Dendritic cell treated with granulocyte-macrophage colony-stimulating factor and Interleukin-4, amounts not matched to agents 40 ng/mL and 50 ng/mL, for 4 days (primary cell): ENCODE measurements at regions not wholly inside any gene's neighbourhood (a gene's known extent, or its start where the extent isn't known, plus 50 kb on each side); places are given as distances from the start of the nearest gene placed in this dataset.

Experiments used
- H3K27ac Mint-ChIP-seq: one replicate; pipeline ENCODE4 v1.8.0; 2022; ENCODE audit warnings: mild to moderate bottlenecking, mixed read lengths
- H3K27me3 Mint-ChIP-seq: one replicate; pipeline ENCODE4 v1.8.0; 2022; ENCODE audit warnings: mild to moderate bottlenecking, mixed read lengths
- H3K36me3 Mint-ChIP-seq: one replicate; pipeline ENCODE4 v1.8.0; 2022; ENCODE audit warnings: low read depth, mixed read lengths
- H3K4me1 Mint-ChIP-seq: one replicate; pipeline ENCODE4 v1.8.0; 2022; ENCODE audit warnings: low read depth, mixed read lengths
- H3K4me3 Mint-ChIP-seq: one replicate; pipeline ENCODE4 v1.8.0; 2022; ENCODE audit warnings: mild to moderate bottlenecking, moderate library complexity, mixed read lengths
- H3K9me3 Mint-ChIP-seq: one replicate; pipeline ENCODE4 v1.8.0; 2022; ENCODE audit warnings: mixed read lengths
- intact Hi-C: fragments of 100-400 bp; cut with micrococcal nuclease; formaldehyde crosslinking; loops from one replicate; pipeline ENCODE4 v1.15.0; 2022

DNA sequence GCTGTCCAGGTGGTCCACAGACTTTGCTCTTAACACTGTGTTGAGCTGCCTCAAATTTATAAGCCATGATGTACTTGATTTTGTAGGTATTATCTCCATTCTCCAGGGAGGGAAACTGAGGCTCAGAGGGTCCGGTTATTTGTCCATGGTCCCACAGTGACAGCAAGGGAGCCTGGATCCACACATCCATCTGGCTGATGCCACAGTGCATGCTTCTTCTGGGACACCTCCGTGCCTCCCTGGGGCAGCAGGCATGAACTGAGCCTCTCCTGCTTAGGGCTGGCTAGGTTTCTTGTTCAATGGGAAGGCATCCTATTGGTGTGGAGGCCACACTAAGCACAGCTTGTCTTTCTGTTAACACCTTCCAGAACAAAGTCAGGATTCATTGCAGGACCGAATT, 317.3 kb downstream of the AJAP1 start:
- Mint-ChIP-seq H3K4me3 (no peak overlapping the region), H3K27me3 (no peaks in the 10 kb centered on the region), H3K36me3 (no peaks in the 10 kb centered on the region), H3K27ac (no peak overlapping the region), H3K9me3 (no peaks in the 10 kb centered on the region), H3K4me1 (no peaks in the 10 kb centered on the region)
- intact Hi-C loops, result no loop called here

DNA sequence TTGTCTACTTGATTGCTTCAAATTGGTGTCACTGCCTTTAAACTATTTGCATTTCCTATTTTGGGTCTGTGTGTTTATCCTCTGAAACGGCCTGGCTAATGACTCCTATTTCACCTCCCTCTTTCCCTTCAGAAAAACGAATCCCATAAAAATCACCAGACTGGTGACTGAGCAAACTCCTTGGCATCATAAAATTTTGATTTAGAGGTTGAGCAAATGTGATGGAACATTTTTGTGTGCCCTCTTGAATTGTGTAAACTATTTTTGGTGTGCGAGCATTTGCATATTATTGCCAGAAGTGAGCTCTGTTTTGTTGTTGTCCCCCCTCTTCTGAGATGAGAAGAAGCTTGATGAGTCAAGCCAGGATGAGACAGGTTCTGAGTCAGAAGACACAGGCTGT, 316.1 kb downstream of the AJAP1 start:
- no peaks in the 10 kb centered on the region for H3K9me3 Mint-ChIP-seq
- intact Hi-C loops, result no loop called here
- no peaks in the 10 kb centered on the region for H3K4me1 Mint-ChIP-seq
- no peaks in the 10 kb centered on the region for H3K36me3 Mint-ChIP-seq
- H3K27ac Mint-ChIP-seq, result no peak overlapping the region
- no peaks in the 10 kb centered on the region for H3K27me3 Mint-ChIP-seq
- no peak overlapping the region for H3K4me3 Mint-ChIP-seq

DNA sequence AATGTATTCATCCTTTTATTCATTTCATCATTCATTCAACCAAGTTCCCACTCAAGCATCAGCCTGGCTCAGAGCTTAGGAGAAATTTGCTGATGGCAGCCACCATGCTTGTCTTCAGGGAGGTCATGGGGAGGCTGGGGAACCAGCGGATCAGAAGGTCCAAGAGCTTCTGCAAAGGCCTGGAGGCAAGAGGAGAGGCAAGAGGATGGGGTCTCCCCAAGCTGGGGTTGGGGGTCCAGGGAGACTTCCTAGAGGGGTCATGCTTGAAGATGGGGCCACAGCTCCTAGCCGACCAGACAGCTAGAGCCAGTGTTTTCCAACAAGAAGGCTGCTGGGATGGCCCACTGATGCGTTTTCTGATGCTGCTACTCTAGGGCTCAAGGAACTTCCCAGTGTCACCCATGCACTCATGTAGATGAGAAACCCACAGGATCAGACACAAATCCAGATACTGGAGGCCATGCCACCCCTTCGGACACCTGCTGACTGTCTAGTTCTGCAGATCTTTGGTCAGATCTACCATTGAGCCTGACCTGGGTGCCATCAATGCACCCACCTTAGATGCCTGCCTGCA, 315.2 kb downstream of the AJAP1 start:
- intact Hi-C loops, result no loop called here
- Mint-ChIP-seq H3K36me3 (no peaks in the 10 kb centered on the region), H3K4me3 (no peak overlapping the region), H3K27ac (no peak overlapping the region), H3K27me3 (no peaks in the 10 kb centered on the region), H3K9me3 (no peaks in the 10 kb centered on the region), H3K4me1 (no peaks in the 10 kb centered on the region)

DNA sequence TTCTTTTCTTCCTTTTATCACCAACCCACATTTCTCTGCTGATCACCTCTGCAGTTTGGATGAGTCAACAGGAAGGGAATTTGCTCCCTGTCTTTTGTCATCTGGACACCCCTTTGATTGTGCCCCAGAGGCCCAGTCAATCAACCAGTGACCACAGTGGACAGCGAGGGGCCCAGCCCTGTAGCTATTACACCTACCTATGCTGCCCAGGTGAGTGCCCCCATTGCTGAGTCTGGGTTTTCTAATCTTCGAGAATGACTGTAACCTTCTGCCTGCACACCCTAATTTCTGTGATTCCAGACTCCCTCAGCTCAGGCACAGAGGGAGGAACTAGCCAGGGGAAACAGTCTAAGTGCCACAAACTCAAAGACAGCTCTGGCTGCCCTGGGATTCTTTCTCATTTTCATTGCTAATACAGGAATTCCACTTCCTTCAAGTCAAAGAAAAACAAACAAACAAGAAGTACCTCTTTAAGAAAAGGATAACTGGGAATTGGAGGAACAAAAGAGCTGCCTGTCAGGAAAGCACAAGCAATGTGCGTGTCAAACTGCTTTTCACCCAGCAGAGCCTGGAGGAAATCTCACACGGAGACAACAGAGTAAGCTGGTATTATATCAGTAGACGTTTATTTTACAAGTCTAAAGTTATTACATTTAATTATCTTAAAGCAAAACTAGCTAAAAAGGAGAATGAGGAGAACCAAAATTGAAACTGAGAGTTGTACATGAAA, 311.1 kb downstream of the AJAP1 start:
- Mint-ChIP-seq H3K9me3 (no peaks in the 10 kb centered on the region), H3K27me3 (no peaks in the 10 kb centered on the region), H3K27ac (no peak overlapping the region), H3K4me3 (no peak overlapping the region), H3K4me1 (no peaks in the 10 kb centered on the region), H3K36me3 (no peaks in the 10 kb centered on the region)
- intact Hi-C loops, result no loop called here

DNA sequence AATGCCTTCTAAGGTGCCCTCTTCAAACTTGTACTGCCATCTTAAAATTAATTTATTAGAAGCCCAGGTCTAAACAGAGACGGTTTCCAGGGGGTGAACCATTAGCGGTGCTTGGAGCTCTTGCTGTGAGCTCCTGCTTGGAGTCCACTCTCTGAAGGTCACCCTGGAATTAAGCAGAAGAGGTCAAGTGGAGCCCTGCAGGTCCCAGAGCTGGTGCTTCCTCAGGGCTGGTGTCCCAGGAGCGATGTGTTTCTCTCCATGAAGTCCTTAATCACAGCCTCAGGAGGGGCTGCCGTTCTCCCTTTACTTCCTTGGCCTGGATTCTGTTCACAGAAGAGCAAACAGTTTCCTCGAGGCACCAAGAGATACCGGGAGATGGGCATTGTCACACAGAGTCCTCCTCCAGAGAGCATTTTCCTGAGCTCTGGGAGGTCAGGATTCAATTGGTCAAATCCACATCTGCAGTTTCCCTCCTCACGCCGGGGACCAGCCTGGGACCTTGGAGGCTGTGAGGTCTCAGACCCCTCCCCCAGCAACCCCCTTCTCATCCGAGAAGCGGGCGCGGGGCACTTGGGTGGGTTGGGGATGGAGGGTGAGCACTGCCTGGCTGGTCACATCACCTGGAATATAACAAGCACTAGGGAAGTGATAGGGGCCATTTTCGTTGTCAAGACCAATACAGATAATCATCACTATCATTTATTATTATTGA, 310.4 kb downstream of the AJAP1 start:
- H3K27me3 Mint-ChIP-seq, result no peaks in the 10 kb centered on the region
- H3K36me3 Mint-ChIP-seq, result no peaks in the 10 kb centered on the region
- H3K9me3 Mint-ChIP-seq, result no peaks in the 10 kb centered on the region
- H3K27ac Mint-ChIP-seq, result no peak overlapping the region
- no peaks in the 10 kb centered on the region for H3K4me1 Mint-ChIP-seq
- intact Hi-C loops, result no loop called here
- no peak overlapping the region for H3K4me3 Mint-ChIP-seq

- Mint-ChIP-seq H3K4me3 (no peak overlapping the region), H3K9me3 (no peaks in the 10 kb centered on the region), H3K27ac (no peak overlapping the region), H3K4me1 (no peaks in the 10 kb centered on the region), H3K36me3 (no peaks in the 10 kb centered on the region), H3K27me3 (no peaks in the 10 kb centered on the region)
- intact Hi-C loops, result no loop called here
Observed at GRCh38 chr1:4963251-4963650, 308.8 kb downstream of the AJAP1 start.

DNA sequence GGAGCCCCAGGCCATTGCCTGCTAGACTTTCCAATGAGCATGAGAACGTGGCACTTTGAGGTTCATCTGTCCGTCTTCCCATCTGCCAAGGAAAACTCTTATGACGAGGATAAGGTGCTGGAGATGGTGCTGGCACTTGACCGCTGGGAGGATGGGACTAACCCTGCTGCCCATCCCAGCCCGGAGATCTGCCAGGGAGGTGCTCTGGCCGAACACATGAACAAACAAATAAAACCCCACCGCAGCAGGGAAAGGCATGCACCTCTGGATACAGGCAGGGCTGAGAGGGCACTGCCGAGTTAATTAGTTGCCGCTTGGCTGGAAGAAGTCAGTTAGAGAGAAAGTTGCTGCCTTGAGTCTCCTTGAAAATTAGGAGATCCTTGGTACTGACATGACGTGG, 308.4 kb downstream of the AJAP1 start:
- no peak overlapping the region for H3K4me3 Mint-ChIP-seq

DNA sequence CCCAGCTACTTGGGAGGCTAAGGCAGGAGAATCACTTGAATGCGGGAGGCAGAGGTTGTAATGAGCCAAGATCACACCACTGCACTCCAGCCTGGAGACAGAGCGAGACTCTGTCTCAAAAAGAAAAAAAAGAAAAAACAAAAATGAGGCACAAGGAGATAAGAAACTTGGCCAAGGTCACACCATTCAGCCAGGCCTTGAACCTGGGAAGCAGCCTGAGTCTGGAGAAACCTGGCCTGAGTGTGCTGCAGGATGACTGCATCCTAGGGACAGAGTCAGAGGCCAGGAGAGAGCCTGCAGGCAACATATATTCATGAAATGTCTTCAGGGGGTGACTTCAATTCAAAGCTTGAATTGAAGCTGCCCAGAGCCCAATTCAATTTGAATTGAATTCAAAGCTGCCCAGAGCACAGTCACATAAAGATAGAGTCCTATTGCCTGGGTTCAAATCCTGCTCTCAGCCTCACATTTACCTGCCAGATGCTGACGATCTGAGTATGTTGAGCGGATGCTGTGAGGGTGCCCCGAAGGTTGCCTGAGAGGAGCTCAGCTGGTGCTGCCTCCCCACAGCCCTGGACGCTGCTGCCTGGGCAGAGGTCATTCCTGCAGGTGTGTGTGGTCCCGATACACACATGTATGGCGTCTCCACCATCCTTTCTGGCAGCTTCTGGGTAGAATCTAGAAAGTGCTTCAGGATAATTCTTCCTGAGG, 307.7 kb downstream of the AJAP1 start:
- Mint-ChIP-seq H3K4me3 (no peak overlapping the region), H3K36me3 (no peaks in the 10 kb centered on the region), H3K27me3 (no peaks in the 10 kb centered on the region), H3K9me3 (no peaks in the 10 kb centered on the region), H3K27ac (no peak overlapping the region), H3K4me1 (no peaks in the 10 kb centered on the region)
- intact Hi-C loops, result no loop called here

More for the DNA sequence above, 308.4 kb downstream of the AJAP1 start:
- Mint-ChIP-seq H3K9me3 (no peaks in the 10 kb centered on the region), H3K4me1 (no peaks in the 10 kb centered on the region), H3K27ac (no peak overlapping the region), H3K36me3 (no peaks in the 10 kb centered on the region), H3K27me3 (no peaks in the 10 kb centered on the region)
- intact Hi-C loops, result no loop called here

DNA sequence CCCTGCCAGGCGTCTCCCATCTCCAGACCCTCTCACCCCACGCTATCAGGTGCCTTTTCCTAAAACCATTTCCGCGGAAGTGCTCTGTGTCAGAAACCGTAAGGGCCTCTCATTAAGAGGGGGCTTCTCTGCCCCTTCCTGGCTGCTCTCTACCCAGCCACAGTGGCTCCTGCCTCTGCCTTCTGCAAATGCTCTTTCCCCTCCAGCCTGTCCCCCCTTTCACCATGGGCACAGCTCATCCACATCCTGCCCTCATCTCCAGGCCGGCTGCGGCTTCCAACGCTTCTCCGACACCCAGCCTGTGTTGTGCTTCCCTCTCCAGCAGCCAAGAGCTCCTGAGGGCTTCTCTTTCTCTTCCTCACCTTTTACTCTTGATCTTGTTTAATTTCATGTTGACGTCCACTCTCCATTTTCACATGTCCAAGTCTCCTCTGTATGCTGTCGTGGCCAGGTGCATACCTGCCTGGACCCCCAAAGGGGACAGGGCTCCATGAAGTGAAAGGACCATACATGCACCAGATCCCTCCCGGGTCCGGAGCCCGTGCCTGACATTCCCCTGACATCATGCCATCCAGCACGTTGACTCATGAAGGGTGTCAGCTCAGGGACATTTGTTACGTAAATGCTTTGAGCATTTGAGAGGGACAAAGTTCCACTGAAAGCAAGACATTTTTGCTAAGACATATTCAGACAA, 306.5 kb downstream of the AJAP1 start:
- no peaks in the 10 kb centered on the region for H3K4me1 Mint-ChIP-seq
- H3K9me3 Mint-ChIP-seq, result peaks cover 8% of the 10 kb centered on the region
- H3K36me3 Mint-ChIP-seq, result no peaks in the 10 kb centered on the region
- no peak overlapping the region for H3K27ac Mint-ChIP-seq
- no peaks in the 10 kb centered on the region for H3K27me3 Mint-ChIP-seq
- no peak overlapping the region for H3K4me3 Mint-ChIP-seq
- intact Hi-C loops, result no loop called here

DNA sequence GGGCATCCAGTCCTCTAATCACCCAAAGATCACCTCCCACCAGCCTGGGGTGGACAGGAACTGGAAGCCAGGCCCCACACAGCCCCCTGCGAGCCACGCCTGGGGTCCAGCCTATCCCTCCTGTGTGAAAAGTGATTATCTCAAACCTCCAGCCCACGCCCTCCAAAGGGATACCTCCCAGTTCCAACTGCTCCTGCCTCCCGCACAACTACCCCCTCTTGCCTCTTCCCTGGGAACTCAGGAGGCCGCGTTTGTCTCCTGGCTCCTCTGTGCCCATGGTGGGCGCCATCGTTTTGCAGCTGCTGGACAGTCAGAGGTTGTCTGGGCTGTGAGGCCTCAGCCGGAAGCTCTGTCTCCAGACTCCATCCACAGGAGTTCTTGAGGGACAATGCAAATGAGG, 305.9 kb downstream of the AJAP1 start:
- Mint-ChIP-seq H3K4me1 (no peaks in the 10 kb centered on the region), H3K4me3 (no peak overlapping the region), H3K27me3 (no peaks in the 10 kb centered on the region), H3K36me3 (no peaks in the 10 kb centered on the region), H3K27ac (no peak overlapping the region), H3K9me3 (peaks cover 14% of the 10 kb centered on the region)
- intact Hi-C loops, result no loop called here

GRCh38 chr1:4959216-4959615, 304.8 kb downstream of the AJAP1 start:
- no peak overlapping the region for H3K4me3 Mint-ChIP-seq
- H3K27me3 Mint-ChIP-seq, result no peaks in the 10 kb centered on the region
- peaks cover 16% of the 10 kb centered on the region for H3K9me3 Mint-ChIP-seq
- H3K4me1 Mint-ChIP-seq, result no peaks in the 10 kb centered on the region
- H3K27ac Mint-ChIP-seq, result no peak overlapping the region
- H3K36me3 Mint-ChIP-seq, result no peaks in the 10 kb centered on the region
- intact Hi-C loops, result no loop called here

DNA sequence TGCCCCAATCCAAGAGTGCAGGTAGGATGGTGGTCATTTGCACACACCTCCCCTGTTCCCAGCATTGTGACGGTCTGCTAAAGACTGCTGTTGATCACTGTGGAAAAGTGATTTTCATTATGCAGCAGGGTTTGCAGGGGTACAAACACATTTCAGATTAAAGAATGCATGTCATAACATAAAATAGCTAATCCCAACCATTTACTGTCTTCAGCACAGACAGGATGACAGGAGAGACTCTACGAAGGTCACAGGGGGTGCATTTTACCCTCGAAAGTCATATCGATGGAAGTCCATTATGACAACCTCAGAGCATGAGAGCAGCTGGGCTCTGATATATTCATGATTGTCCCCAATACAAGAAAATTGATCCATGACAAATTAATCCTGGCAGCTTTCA, 302.6 kb downstream of the AJAP1 start:
- peaks cover 38% of the 10 kb centered on the region for H3K9me3 Mint-ChIP-seq
- intact Hi-C loops, result no loop called here
- H3K27ac Mint-ChIP-seq, result no peak overlapping the region
- H3K4me3 Mint-ChIP-seq, result no peak overlapping the region
- no peaks in the 10 kb centered on the region for H3K36me3 Mint-ChIP-seq
- H3K27me3 Mint-ChIP-seq, result no peaks in the 10 kb centered on the region
- H3K4me1 Mint-ChIP-seq, result no peaks in the 10 kb centered on the region

DNA sequence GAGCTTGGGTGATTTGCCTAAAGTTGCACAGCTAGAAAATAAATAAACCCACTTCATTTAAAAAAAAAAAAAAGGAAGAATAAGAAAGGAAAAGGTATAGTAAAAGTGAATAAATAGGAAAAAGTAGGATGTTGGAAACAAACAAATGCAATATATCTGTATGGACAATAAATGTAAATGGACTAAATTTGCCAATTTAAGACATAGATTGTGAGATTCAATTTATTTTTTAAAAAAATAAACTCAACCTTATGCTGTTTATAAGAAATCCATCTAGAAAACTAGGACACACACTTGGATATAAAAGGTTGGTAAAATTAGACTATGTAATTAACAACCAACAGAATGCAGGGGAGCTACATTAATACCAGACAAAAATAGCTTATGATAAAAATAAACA, 300.0 kb downstream of the AJAP1 start:
- no peaks in the 10 kb centered on the region for H3K27me3 Mint-ChIP-seq
- H3K4me3 Mint-ChIP-seq, result no peak overlapping the region
- no peak overlapping the region for H3K27ac Mint-ChIP-seq
- H3K4me1 Mint-ChIP-seq, result no peaks in the 10 kb centered on the region
- intact Hi-C loops, result no loop called here
- H3K9me3 Mint-ChIP-seq, result peaks cover 39% of the 10 kb centered on the region
- H3K36me3 Mint-ChIP-seq, result no peaks in the 10 kb centered on the region

GRCh38 chr1:4951601-4952000, 297.2 kb downstream of the AJAP1 start:
- no peaks in the 10 kb centered on the region for H3K36me3 Mint-ChIP-seq

More at GRCh38 chr1:4951601-4952000, 297.2 kb downstream of the AJAP1 start:
- H3K9me3 Mint-ChIP-seq, result peaks cover 41% of the 10 kb centered on the region
- intact Hi-C loops, result no loop called here
- no peaks in the 10 kb centered on the region for H3K27me3 Mint-ChIP-seq
- no peak overlapping the region for H3K27ac Mint-ChIP-seq
- H3K4me3 Mint-ChIP-seq, result no peak overlapping the region
- H3K4me1 Mint-ChIP-seq, result no peaks in the 10 kb centered on the region
